ENCODE measurements at regions not wholly inside any gene's neighbourhood (a gene's known extent, or its start where the extent isn't known, plus 50 kb on each side); places are given as distances from the start of the nearest gene placed in this dataset.
"Not testable (repeated sequence)": the region's sequence is repeated elsewhere in the genome, so short reads cannot be mapped to it uniquely, and the experiment has no call there.

GRCh38 chr14:105581551-105582341 is 55.4 kb downstream of the TMEM121 start:
- no peak for DNase-seq (ENCODE audit: low read depth in 2 of 2)

- DNase-seq (ENCODE audit: low read depth in 2 of 2) = no peak
Measured at GRCh38 chr14:105582639-105583038, 56.3 kb downstream of the TMEM121 start.

- DNase-seq (ENCODE audit: low read depth in 2 of 2) = not testable (repeated sequence)
Measured at GRCh38 chr14:105583914-105584313, 57.5 kb downstream of the TMEM121 start.

GRCh38 chr14:105585290-105585689 is 58.9 kb downstream of the TMEM121 start:
- not testable (repeated sequence) for DNase-seq (ENCODE audit: low read depth in 2 of 2)

GRCh38 chr14:105585722-105586121 is 59.3 kb downstream of the TMEM121 start:
- not testable (repeated sequence) for DNase-seq (ENCODE audit: low read depth in 2 of 2)

- DNase-seq (ENCODE audit: low read depth in 2 of 2) = not testable (repeated sequence)
Measured at GRCh38 chr14:105586144-105586872, 59.9 kb downstream of the TMEM121 start.

- not testable (repeated sequence) for DNase-seq (ENCODE audit: low read depth in 2 of 2)
Measured at GRCh38 chr14:105587034-105587433, 60.7 kb downstream of the TMEM121 start.

GRCh38 chr14:105587482-105588235 is 61.3 kb downstream of the TMEM121 start:
- not testable (repeated sequence) for DNase-seq (ENCODE audit: low read depth in 2 of 2)

GRCh38 chr14:105588236-105588860 is 62.0 kb downstream of the TMEM121 start:
- DNase-seq (ENCODE audit: low read depth in 2 of 2) = no peak

- no peak for DNase-seq (ENCODE audit: low read depth in 2 of 2)
Measured at GRCh38 chr14:105589161-105589925, 63.0 kb downstream of the TMEM121 start.

- not testable (repeated sequence) for DNase-seq (ENCODE audit: low read depth in 2 of 2)
Measured at GRCh38 chr14:105589926-105590185, 63.5 kb downstream of the TMEM121 start.

- DNase-seq (ENCODE audit: low read depth in 2 of 2) = no peak
Measured at GRCh38 chr14:105591052-105591451, 64.7 kb downstream of the TMEM121 start.

- DNase-seq (ENCODE audit: low read depth in 2 of 2) = not testable (repeated sequence)
Measured at GRCh38 chr14:105591792-105592341, 65.5 kb downstream of the TMEM121 start.

- DNase-seq (ENCODE audit: low read depth in 2 of 2) = not testable (repeated sequence)
Measured at GRCh38 chr14:105592646-105593045, 66.3 kb downstream of the TMEM121 start.

GRCh38 chr14:105595346-105595745 is 69.0 kb downstream of the TMEM121 start:
- DNase-seq (ENCODE audit: low read depth in 2 of 2) = not testable (repeated sequence)

GRCh38 chr14:105596374-105596773 is 70.0 kb downstream of the TMEM121 start:
- not testable (repeated sequence) for DNase-seq (ENCODE audit: low read depth in 2 of 2)

GRCh38 chr14:105598040-105598763 is 71.8 kb downstream of the TMEM121 start:
- not testable (repeated sequence) for DNase-seq (ENCODE audit: low read depth in 2 of 2)

GRCh38 chr14:105598925-105599586 is 72.7 kb downstream of the TMEM121 start:
- not testable (repeated sequence) for DNase-seq (ENCODE audit: low read depth in 2 of 2)

GRCh38 chr14:105600195-105600938 is 74.0 kb downstream of the TMEM121 start:
- DNase-seq (ENCODE audit: low read depth in 2 of 2) = not testable (repeated sequence)
